Aorta (tissue), 5 donors: ENCODE measurements at regions not wholly inside any gene's neighbourhood (a gene's known extent, or its start where the extent isn't known, plus 50 kb on each side); places are given as distances from the start of the nearest gene placed in this dataset.

Experiments
- ATAC-seq: fragments of 200-7000 bp; cut with Tn5 transposase; one replicate; pipeline ENCODE4 v1.9.1; 2022; ENCODE audit warnings: moderate library complexity; ENCODE audit not compliant: low FRiP score
- DNase-seq, 2 donors: peaks; one replicate each; pipeline ENCODE4 v3.0.0-alpha.2; 2020
- H3K27ac ChIP-seq, 2 donors: one replicate each; pipeline ENCODE4 v1.5.1; 2013; ENCODE audit warnings: low read length in 2 of 2, mild to moderate bottlenecking in 2 of 2, moderate library complexity in 2 of 2, control low read depth in 1 of 2, inconsistent platforms in 1 of 2, low read depth in 1 of 2
- H3K27me3 ChIP-seq, 2 donors: one replicate each; pipeline ENCODE4 v1.6.1; 2013; ENCODE audit warnings: control low read depth in 1 of 2, low read length in 1 of 2, mild to moderate bottlenecking in 1 of 2, moderate library complexity in 1 of 2; ENCODE audit not compliant: insufficient read depth in 2 of 2, control insufficient read depth in 1 of 2
- H3K36me3 ChIP-seq, 2 donors: one replicate each; pipeline ENCODE4 v1.6.1; 2013; ENCODE audit warnings: control low read depth in 1 of 2, low read length in 1 of 2, mild to moderate bottlenecking in 1 of 2; ENCODE audit not compliant: insufficient read depth in 2 of 2, control insufficient read depth in 1 of 2
- H3K4me1 ChIP-seq, 2 donors: one replicate each; pipeline ENCODE4 v1.6.1; 2013; ENCODE audit warnings: low read length in 2 of 2, control low read depth in 1 of 2, mild to moderate bottlenecking in 1 of 2, moderate library complexity in 1 of 2; ENCODE audit not compliant: insufficient read depth in 2 of 2, control insufficient read depth in 1 of 2
- H3K4me3 ChIP-seq, 2 donors: one replicate each; pipeline ENCODE4 v1.5.1; 2013; ENCODE audit warnings: low read length in 2 of 2, control low read depth in 1 of 2, mild to moderate bottlenecking in 1 of 2
- H3K9me3 ChIP-seq: one replicate; pipeline ENCODE4 v1.6.1; 2013; ENCODE audit warnings: mild to moderate bottlenecking, low read length; ENCODE audit not compliant: control insufficient read depth
- WGBS, 2 donors: extraction: QIAGEN DNeasy Blood & Tissue Kit; methylation state at CpG; one replicate each; pipeline ENCODE4 v1.1.7; 2013; 5-methylcytosine and 5-hydroxymethylcytosine counted together
- intact Hi-C, 2 donors: fragments of 100-400 bp; cut with DNase I; formaldehyde crosslinking; loops; one replicate each; pipeline versions ENCODE4 v1.14.2 to v1.15.0; 2022
- donor health status: healthy with polysubstance abuse.
- donor health status: Bipolar disorder and iron deficiency.
- donor health status: DM: no; HTN: no; CAD: no.
- donor health status: DM: no; HTN: no; CAD: no.
- donor health status: DM: yes; HTN: yes; CAD: no.

DNA sequence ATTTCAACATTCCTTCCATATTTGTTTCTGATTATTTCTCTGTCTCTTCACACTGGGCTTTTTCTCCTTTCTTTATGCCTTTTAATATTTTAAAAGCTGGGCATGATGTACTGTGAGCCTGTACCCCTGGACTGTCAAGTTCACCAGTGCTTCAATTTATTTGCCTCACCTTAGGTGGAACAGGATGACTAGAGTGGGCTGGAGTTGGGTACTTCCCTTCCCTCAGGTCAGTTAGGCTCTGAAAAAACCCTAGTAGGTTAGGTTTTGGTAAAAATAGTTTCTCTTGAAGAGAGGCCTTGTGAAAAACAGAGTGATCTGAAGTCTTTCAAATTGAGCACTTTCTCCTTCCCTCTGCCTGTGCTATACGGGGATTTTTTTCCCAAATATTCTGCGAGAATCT is 163.0 kb upstream of the LYPLAL1 start:
- WGBS, 2 donors = 83 to 92% methylated on average over 2 of the region's 2 CpGs
- H3K27me3 ChIP-seq = no peaks in the 10 kb centered on the region
- ATAC-seq (no peak), DNase-seq (no peak)
- H3K9me3 ChIP-seq = no peaks in the 10 kb centered on the region
- intact Hi-C loops = no loop called here
- H3K27ac ChIP-seq = no peak overlapping the region
- no peak overlapping the region for H3K4me3 ChIP-seq
- no peaks in the 10 kb centered on the region for H3K4me1 ChIP-seq
- no peaks in the 10 kb centered on the region for H3K36me3 ChIP-seq

DNA sequence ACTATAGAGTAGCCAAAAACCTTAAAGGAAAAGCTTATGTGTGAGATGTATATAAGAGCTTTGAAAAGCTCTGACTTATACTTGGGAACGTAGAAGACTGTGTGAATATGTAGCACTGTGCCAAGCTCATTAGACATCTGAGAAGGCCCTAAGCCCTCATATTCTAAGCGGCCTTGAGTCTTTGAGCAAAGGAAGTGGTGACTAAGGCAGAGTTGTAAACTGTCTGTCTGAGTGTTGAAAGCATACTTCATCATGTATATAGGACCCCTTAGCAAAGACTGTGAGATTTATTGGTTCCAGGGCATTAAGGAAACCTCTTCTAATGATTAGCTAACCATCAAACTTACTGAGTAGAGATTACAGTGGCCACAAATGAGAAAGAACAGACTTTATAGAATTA is 153.3 kb upstream of the LYPLAL1 start:
- ATAC-seq (no peak), DNase-seq (no peak)
- H3K36me3 ChIP-seq = no peaks in the 10 kb centered on the region
- no peak overlapping the region for H3K4me3 ChIP-seq
- intact Hi-C loops = no loop called here
- H3K9me3 ChIP-seq = peaks cover 2% of the 10 kb centered on the region
- H3K4me1 ChIP-seq = no peaks in the 10 kb centered on the region
- 92 to 93% methylated on average over 2 of the region's 2 CpGs for WGBS, 2 donors
- no peaks in the 10 kb centered on the region for H3K27me3 ChIP-seq
- no peak overlapping the region for H3K27ac ChIP-seq

DNA sequence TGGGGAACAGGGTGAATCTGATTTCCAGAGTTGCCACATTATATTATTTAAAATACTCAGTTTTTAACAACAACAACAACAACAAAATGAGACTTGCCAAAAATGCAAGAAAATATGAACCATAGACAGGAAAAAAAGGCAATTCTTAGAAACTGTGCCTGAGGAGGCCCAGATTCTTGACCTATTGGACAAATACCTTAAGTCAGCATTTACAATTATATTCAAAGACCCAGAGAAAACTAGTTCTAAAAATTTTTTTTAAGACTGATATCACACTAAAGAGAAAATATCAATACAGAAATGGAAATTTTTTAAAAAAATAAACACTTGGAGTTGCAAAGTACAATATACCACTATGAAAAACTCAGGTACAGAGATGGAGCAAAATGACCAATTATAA is 152.8 kb upstream of the LYPLAL1 start:
- Histone ChIP-seq H3K27ac (no peak overlapping the region), H3K4me3 (no peak overlapping the region), H3K27me3 (no peaks in the 10 kb centered on the region), H3K36me3 (no peaks in the 10 kb centered on the region), H3K9me3 (peaks cover 2% of the 10 kb centered on the region), H3K4me1 (no peaks in the 10 kb centered on the region)
- intact Hi-C loops = no loop called here
- ATAC-seq (no peak), DNase-seq (no peak)

DNA sequence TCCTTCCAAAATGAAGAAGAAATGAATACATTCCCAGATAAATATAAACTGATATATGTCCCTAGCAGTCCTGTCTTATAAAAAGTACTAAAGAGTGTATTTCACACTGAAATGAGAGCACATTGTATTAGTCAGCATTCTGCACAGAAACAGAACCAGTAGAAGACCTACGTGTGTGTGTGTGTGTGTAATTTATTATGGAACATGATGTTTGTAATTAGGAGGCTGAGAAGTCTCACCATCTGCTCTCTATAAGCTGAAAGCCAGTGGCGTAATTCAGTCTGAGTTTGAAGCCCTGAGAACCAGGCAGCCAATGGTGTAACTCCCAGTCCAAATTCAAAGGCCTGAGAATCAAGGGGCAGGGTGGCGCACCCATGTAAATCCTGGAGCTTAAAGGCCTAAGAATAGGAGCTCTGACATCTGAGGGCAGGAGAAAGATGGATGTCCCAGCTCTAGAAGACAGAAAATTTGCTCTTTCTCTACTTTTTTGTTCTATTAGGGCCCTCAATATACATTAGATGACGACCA is 146.5 kb upstream of the LYPLAL1 start:
- intact Hi-C loops = no loop called here

DNA sequence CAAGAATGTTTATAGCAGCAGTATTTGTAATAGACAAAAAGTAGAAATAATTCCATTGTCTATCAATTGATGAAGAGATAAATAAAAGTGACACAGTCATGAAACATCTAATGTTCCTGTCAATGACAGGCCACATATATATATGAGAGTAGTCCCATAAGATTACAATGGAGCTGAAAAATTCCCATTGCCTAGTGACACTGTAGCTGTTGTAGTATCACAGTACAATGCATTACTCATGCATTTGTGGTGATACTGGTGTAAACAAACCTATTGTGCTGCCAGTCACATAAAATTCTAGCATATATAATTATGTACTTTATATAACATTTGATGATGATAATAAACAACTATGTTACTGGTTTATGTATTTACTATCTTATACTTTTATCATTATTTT is 141.9 kb upstream of the LYPLAL1 start:
- DNase-seq (no peak), ATAC-seq (no peak)
- H3K27ac ChIP-seq = no peak overlapping the region
- H3K4me3 ChIP-seq = no peak overlapping the region
- H3K27me3 ChIP-seq = no peaks in the 10 kb centered on the region
- intact Hi-C loops = no loop called here
- no peaks in the 10 kb centered on the region for H3K36me3 ChIP-seq
- no peaks in the 10 kb centered on the region for H3K4me1 ChIP-seq
- no peaks in the 10 kb centered on the region for H3K9me3 ChIP-seq

More for the DNA sequence above, 146.5 kb upstream of the LYPLAL1 start:
- Histone ChIP-seq H3K27ac (no peak overlapping the region), H3K36me3 (no peaks in the 10 kb centered on the region), H3K27me3 (no peaks in the 10 kb centered on the region), H3K4me1 (no peaks in the 10 kb centered on the region), H3K9me3 (no peaks in the 10 kb centered on the region), H3K4me3 (no peak overlapping the region)
- DNase-seq (no peak), ATAC-seq (no peak)
- 86 to 89% methylated on average over 4 of the region's 4 CpGs for WGBS, 2 donors

DNA sequence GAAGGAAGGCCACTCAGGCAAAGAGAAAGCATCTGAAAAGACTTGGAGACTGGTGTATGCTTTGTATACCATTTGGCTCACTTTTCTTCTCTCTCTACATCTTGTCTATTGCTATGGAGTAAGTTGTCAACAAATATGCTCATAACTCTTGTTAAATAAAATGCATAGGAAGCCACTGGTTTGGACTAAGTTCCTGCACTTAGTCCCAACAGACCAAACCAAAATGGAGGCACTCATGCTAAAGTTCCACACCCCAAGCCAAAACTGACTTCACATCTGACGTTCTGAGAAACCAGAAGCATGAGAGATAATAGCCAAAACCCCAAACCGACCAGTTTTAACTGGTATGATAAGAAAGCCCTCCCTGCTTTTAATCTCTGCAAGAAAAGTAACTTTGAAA is 135.3 kb upstream of the LYPLAL1 start:
- WGBS, 2 donors = 79 to 86% methylated on average over 2 of the region's 2 CpGs
- DNase-seq (no peak), ATAC-seq (no peak)
- intact Hi-C loops = no loop called here
- Histone ChIP-seq H3K4me1 (no peaks in the 10 kb centered on the region), H3K36me3 (no peaks in the 10 kb centered on the region), H3K27me3 (no peaks in the 10 kb centered on the region), H3K4me3 (no peak overlapping the region), H3K27ac (no peak overlapping the region), H3K9me3 (no peaks in the 10 kb centered on the region)

DNA sequence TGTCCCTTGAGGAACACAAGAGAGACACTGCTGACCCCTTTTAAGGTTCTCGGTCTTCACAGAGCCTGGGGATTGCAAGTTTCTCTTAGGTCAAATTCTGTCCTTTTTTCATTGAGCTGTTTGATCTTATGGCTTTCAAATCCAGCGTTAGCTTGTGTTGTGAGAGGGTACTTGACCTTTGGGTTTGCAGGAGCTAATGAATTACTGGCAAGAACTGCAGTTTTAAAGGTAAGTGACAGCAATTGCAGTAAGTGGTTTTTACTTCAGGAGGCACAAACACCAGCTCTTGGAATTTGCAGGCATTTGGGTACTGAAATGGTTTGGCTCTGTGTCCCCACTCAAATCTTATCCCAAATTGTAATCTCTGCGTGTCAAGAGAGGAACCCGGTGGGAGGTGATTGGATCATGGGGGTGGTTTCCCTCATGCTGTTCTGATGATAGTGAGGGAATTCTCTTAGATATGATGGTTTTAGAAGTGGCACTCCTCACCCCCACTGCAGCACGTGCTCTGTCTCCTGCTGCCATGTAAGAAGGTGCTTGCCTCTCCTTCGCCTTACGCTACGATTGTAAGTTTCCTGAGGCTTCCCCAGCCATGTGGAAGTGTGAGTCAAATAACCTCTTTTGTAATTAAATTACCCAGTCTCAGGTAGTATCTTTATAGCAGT is 134.5 kb upstream of the LYPLAL1 start:
- intact Hi-C loops = no loop called here
- no peaks in the 10 kb centered on the region for H3K36me3 ChIP-seq
- H3K27me3 ChIP-seq = no peaks in the 10 kb centered on the region
- no peak overlapping the region for H3K27ac ChIP-seq
- H3K4me1 ChIP-seq = no peaks in the 10 kb centered on the region
- WGBS, 2 donors = 90 to 94% methylated on average over 8 of the region's 8 CpGs
- no peak overlapping the region for H3K4me3 ChIP-seq
- H3K9me3 ChIP-seq = no peaks in the 10 kb centered on the region
- ATAC-seq (no peak), DNase-seq (no peak)

DNA sequence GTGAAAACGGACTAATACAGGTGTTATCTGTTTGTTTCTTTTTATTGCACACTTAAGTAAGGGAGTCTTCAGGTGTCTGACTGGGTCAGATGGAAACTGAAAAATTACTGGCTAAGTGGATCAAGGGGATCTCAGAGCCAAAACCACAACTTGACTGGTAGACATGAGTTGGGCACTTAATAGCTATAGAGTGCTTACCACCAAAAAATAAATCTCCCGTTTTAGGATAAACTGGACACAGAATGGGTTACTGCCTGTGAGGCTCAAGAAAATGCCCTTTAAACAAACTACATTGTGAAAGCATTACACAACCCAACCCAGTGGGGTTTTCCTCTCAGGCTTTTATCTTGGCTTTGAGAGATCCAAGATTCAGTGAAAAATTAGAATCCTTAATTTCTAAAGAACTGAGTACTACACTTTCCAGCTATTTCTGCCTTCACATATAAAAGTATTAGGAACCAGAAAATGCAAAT is 134.0 kb upstream of the LYPLAL1 start:
- Histone ChIP-seq H3K4me1 (no peaks in the 10 kb centered on the region), H3K27me3 (no peaks in the 10 kb centered on the region), H3K36me3 (no peaks in the 10 kb centered on the region), H3K27ac (no peak overlapping the region), H3K4me3 (no peak overlapping the region), H3K9me3 (no peaks in the 10 kb centered on the region)
- intact Hi-C loops = no loop called here
- peak; percentile 22 for ATAC-seq
- 96% methylated on average over 2 of the region's 2 CpGs for WGBS, 2 donors
- DNase-seq = no peak

DNA sequence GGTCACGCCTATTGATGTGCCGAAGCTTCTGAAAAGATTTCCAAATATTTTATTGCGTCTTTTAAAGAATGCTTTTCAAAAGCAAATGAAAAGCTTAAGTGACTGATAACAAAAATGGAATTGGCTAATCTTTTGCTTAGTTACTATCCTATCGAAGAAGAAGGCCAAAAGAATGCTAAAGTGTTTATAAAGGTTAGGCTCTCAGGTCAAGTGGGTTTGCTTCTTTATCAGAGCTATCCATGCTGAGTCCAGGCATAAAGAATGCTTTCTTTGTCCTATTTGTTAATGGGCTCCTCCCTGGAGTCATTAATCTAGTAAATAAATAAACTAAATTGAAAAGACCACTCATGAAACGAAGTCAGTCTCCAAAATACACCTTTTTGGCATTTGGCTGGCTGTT is 133.4 kb upstream of the LYPLAL1 start:
- H3K27ac ChIP-seq = no peak overlapping the region
- H3K36me3 ChIP-seq = no peaks in the 10 kb centered on the region
- H3K27me3 ChIP-seq = no peaks in the 10 kb centered on the region
- ATAC-seq = no peak
- no peak for DNase-seq
- intact Hi-C loops = no loop called here
- 95 to 96% methylated on average over 5 of the region's 5 CpGs for WGBS, 2 donors
- no peak overlapping the region for H3K4me3 ChIP-seq
- H3K4me1 ChIP-seq = no peaks in the 10 kb centered on the region
- H3K9me3 ChIP-seq = no peaks in the 10 kb centered on the region
